HEK293 (cell line): ENCODE measurements at regions not wholly inside any gene's neighbourhood (a gene's known extent, or its start where the extent isn't known, plus 50 kb on each side); places are given as distances from the start of the nearest gene placed in this dataset.

ENCODE experiments used
- KLF1 ChIP-seq: fragments of 450-650 bp; formaldehyde crosslinking; IDR thresholded peaks from 2 replicates; pipeline ENCODE4 v1.5.1; 2016; ENCODE audit warnings: missing biosample characterization, missing genetic modification characterization
- SP2 ChIP-seq: fragments of 450-650 bp; formaldehyde crosslinking; IDR thresholded peaks from 2 replicates; pipeline ENCODE4 v1.5.1; 2016; ENCODE audit warnings: missing biosample characterization, missing genetic modification characterization
- YY1 ChIP-seq: fragments of 450-650 bp; formaldehyde crosslinking; IDR thresholded peaks from 2 replicates; pipeline ENCODE4 v1.5.1; 2018; ENCODE audit warnings: missing biosample characterization, missing genetic modification characterization
- ZNF10 ChIP-seq: fragments of 450-650 bp; formaldehyde crosslinking; IDR thresholded peaks from 2 replicates; pipeline ENCODE4 v1.5.1; 2017; ENCODE audit warnings: missing biosample characterization, missing genetic modification characterization
- ZNF114 ChIP-seq: fragments of 450-650 bp; formaldehyde crosslinking; IDR thresholded peaks from 2 replicates; pipeline ENCODE4 v1.5.0; 2017; ENCODE audit warnings: missing biosample characterization, missing genetic modification characterization
- ZNF138 ChIP-seq: fragments of 450-650 bp; formaldehyde crosslinking; IDR thresholded peaks from 2 replicates; pipeline ENCODE4 v1.5.1; 2016; ENCODE audit warnings: missing biosample characterization, missing genetic modification characterization, borderline replicate concordance
- ZNF146 ChIP-seq: fragments of 450-650 bp; formaldehyde crosslinking; IDR thresholded peaks from 2 replicates; pipeline ENCODE4 v1.5.1; 2016; ENCODE audit warnings: missing biosample characterization, missing genetic modification characterization
- TF ChIP-seq, protein P1 (sequence below): fragments of 450-650 bp; formaldehyde crosslinking; IDR thresholded peaks from 2 replicates; pipeline ENCODE4 v1.5.1; 2016; ENCODE audit warnings: missing biosample characterization, missing genetic modification characterization
- TF ChIP-seq, protein P2 (sequence below): fragments of 450-650 bp; formaldehyde crosslinking; IDR thresholded peaks from 2 replicates; pipeline ENCODE4 v1.5.1; 2016; ENCODE audit warnings: missing biosample characterization, missing genetic modification characterization
- TF ChIP-seq, protein P3 (sequence below): sonication (generic); formaldehyde crosslinking; IDR thresholded peaks from 2 replicates; pipeline ENCODE4 v1.8.1; 2022; ENCODE audit warnings: mild to moderate bottlenecking, moderate library complexity, missing genetic modification reagents
- TF ChIP-seq, protein P4 (sequence below): fragments of 450-650 bp; formaldehyde crosslinking; IDR thresholded peaks from 2 replicates; pipeline ENCODE4 v1.5.1; 2017; ENCODE audit warnings: missing biosample characterization, missing genetic modification characterization

DNA sequence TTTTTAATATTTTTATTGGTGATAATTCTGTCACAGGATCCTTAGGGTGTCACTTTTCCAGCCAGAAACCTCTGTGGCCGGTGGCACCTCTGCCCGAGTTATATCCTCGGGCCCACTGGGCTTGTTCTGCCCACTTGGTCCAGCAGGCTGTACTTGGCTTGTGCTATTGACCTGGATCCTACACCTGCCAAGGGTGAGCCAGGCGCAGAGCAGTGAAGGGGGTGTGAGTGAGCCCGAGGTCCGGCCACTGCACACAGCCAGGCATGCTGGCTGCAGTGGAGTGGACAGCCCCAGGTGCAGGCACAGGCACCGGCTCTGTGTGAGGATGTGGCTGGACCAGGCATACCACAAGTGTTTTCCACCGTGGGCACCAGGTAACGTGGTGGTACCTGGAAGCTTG, 54.7 kb upstream of the NUDT6 start:
- TF ChIP-seq, protein P1, sequence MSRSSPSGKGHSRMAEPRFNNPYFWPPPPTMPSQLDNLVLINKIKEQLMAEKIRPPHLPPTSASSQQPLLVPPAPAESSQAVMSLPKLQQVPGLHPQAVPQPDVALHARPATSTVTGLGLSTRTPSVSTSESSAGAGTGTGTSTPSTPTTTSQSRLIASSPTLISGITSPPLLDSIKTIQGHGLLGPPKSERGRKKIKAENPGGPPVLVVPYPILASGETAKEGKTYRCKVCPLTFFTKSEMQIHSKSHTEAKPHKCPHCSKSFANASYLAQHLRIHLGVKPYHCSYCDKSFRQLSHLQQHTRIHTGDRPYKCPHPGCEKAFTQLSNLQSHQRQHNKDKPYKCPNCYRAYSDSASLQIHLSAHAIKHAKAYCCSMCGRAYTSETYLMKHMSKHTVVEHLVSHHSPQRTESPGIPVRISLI (tag by site-specific recombination) = no peak
- TF ChIP-seq, protein P2, sequence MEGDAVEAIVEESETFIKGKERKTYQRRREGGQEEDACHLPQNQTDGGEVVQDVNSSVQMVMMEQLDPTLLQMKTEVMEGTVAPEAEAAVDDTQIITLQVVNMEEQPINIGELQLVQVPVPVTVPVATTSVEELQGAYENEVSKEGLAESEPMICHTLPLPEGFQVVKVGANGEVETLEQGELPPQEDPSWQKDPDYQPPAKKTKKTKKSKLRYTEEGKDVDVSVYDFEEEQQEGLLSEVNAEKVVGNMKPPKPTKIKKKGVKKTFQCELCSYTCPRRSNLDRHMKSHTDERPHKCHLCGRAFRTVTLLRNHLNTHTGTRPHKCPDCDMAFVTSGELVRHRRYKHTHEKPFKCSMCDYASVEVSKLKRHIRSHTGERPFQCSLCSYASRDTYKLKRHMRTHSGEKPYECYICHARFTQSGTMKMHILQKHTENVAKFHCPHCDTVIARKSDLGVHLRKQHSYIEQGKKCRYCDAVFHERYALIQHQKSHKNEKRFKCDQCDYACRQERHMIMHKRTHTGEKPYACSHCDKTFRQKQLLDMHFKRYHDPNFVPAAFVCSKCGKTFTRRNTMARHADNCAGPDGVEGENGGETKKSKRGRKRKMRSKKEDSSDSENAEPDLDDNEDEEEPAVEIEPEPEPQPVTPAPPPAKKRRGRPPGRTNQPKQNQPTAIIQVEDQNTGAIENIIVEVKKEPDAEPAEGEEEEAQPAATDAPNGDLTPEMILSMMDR (tag by site-specific recombination) = no peak
- no peak for TF ChIP-seq YY1 (tag by site-specific recombination)
- no peak for TF ChIP-seq ZNF138 (tag by site-specific recombination)
- TF ChIP-seq, protein P3, sequence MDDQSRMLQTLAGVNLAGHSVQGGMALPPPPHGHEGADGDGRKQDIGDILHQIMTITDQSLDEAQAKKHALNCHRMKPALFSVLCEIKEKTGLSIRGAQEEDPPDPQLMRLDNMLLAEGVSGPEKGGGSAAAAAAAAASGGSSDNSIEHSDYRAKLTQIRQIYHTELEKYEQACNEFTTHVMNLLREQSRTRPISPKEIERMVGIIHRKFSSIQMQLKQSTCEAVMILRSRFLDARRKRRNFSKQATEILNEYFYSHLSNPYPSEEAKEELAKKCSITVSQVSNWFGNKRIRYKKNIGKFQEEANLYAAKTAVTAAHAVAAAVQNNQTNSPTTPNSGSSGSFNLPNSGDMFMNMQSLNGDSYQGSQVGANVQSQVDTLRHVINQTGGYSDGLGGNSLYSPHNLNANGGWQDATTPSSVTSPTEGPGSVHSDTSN (CRISPR knock-in tag) = no peak
- TF ChIP-seq, protein P4, sequence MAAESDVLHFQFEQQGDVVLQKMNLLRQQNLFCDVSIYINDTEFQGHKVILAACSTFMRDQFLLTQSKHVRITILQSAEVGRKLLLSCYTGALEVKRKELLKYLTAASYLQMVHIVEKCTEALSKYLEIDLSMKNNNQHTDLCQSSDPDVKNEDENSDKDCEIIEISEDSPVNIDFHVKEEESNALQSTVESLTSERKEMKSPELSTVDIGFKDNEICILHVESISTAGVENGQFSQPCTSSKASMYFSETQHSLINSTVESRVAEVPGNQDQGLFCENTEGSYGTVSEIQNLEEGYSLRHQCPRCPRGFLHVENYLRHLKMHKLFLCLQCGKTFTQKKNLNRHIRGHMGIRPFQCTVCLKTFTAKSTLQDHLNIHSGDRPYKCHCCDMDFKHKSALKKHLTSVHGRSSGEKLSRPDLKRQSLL (tag by site-specific recombination) = no peak
- no peak for TF ChIP-seq ZNF10
- TF ChIP-seq ZNF114 (tag by site-specific recombination) = no peak
- no peak for TF ChIP-seq ZNF146 (tag by site-specific recombination)
- TF ChIP-seq KLF1 = no peak
- TF ChIP-seq SP2 (tag by site-specific recombination) = no peak
